GM12875 (cell line): ENCODE measurements at regions not wholly inside any gene's neighbourhood (a gene's known extent, or its start where the extent isn't known, plus 50 kb on each side); places are given as distances from the start of the nearest gene placed in this dataset.
"Not testable (repeated sequence)": the region's sequence is repeated elsewhere in the genome, so short reads cannot be mapped to it uniquely, and the experiment has no call there.

Experiments used
- H3K4me3 ChIP-seq: one replicate; pipeline ENCODE4 v1.5.1; 2011; ENCODE audit warnings: low read depth, low read length, control low read depth
- TF ChIP-seq, protein P1 (sequence below): IDR thresholded peaks from 2 replicates; pipeline ENCODE4 v1.5.1; 2011; ENCODE audit warnings: low read depth, mild to moderate bottlenecking, control low read depth, inconsistent platforms, low read length, moderate library complexity, borderline replicate concordance; ENCODE audit not compliant: insufficient read depth

DNA sequence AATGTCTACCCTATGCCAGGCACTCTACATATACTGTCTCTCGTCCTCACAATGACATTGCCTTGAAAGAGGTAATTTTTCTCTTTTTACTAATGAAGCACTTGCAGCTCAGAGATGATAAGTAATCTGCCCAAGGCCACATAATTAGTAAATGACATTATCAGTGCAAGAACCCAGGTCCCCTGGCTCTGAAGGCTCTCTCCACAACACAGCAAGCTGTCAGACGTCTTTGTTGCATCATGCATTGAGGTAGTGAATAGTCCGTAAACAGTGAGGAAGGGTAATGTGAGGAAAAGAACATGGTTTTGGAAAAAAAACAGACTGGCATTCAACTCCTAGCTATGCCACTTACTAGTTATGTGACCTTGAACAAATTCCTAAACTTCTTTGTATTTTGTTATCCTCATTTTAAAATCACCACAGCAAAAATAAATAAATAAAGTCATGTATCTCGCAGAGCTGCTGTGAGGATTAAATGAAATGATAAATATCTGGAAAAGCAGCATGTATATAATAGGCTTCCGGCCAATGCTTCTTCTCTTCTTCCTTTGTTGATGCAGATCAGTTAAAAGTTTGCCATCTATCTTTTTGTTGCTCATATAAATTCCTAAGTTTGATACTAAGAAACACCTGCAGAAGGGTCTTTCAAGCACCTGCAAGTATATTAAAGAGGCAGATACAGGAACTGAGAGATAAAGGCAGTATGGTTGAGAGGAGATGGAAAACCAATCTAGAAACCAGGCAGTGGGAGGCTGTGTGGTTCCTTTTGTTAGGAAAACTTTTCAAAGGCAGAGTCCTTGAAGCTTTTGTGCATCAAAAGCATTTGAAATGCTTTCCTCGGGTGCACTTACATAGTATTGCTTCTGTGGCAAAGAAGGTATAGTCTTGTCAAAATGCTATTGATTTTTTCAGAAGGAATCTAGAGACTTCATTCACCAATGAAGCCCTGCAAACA lies 82.8 kb downstream of the BTG1 start:
- TF ChIP-seq, protein P1, sequence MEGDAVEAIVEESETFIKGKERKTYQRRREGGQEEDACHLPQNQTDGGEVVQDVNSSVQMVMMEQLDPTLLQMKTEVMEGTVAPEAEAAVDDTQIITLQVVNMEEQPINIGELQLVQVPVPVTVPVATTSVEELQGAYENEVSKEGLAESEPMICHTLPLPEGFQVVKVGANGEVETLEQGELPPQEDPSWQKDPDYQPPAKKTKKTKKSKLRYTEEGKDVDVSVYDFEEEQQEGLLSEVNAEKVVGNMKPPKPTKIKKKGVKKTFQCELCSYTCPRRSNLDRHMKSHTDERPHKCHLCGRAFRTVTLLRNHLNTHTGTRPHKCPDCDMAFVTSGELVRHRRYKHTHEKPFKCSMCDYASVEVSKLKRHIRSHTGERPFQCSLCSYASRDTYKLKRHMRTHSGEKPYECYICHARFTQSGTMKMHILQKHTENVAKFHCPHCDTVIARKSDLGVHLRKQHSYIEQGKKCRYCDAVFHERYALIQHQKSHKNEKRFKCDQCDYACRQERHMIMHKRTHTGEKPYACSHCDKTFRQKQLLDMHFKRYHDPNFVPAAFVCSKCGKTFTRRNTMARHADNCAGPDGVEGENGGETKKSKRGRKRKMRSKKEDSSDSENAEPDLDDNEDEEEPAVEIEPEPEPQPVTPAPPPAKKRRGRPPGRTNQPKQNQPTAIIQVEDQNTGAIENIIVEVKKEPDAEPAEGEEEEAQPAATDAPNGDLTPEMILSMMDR: no peak
- no peak overlapping the region for H3K4me3 ChIP-seq

GRCh38 chr12:92061061-92061460 lies 84.6 kb downstream of the BTG1 start:
- H3K4me3 ChIP-seq: no peak overlapping the region
- TF ChIP-seq, protein P1: no peak

DNA sequence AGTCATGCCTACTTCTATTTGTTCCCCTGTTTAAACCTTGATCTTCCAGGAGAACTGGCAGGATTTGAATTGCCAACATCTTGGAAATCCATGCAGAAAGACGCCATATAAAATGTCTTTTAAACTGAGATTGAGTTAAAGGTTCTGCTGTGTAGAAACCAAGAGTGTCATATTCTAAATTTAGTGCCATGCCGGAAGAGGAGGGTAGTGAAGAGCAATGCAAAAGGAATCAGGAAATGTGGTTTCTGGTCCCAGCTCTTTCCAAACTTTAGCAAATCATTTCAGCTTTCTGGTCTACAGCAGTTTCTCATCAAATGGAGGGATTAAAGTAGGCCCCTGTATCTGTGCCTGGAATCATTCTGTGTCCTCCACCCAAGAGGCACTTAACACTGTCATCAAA lies 85.7 kb downstream of the BTG1 start:
- TF ChIP-seq, protein P1: no peak
- no peak overlapping the region for H3K4me3 ChIP-seq

DNA sequence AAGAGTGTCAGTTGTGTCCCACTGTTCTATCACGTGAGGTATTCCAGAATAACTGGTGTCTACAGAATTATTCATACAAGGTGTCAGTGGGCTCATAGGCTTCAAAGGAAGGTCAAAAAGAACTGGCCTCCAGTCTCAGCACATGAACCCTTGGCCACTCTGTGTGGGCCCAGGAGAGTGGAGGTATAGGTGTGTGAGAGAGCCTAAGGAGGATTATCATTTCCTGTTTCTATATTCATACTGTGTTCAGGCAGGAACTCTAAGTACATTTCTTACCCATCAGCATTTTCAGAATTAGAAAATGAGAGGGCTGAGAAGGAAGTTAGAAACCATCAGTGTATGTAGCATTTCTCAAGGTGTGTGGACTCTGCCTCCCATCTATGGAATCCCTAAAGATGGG lies 87.0 kb downstream of the BTG1 start:
- H3K4me3 ChIP-seq: no peak overlapping the region
- TF ChIP-seq, protein P1: no peak

GRCh38 chr12:92056756-92057155 lies 88.9 kb downstream of the BTG1 start:
- H3K4me3 ChIP-seq: not testable (repeated sequence)

DNA sequence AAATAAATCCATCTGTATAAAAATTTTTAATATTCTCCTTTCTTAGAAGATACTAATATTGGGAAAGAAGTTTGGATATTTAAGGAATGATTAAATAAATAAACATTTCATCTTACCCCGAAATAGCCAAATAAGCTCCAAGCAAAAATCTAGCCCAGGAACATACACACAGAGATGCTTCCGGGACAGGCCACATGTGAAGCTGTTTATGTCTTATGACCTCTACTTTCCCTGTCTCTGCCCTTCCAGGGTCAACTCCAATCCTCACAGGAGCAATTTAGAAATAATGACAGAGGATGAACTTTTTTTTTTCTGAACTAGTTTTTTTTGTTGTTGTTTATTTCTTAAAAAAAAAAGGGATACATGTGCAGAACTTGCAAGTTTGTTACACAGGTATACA lies 89.4 kb downstream of the BTG1 start:
- no peak overlapping the region for H3K4me3 ChIP-seq

GRCh38 chr12:92055877-92056276 lies 89.8 kb downstream of the BTG1 start:
- H3K4me3 ChIP-seq: no peak overlapping the region
- TF ChIP-seq, protein P1: no peak

More for the DNA sequence above, 89.4 kb downstream of the BTG1 start:
- TF ChIP-seq, protein P1: no peak
